Frontal cortex (tissue), 3 donors: ENCODE measurements at regions not wholly inside any gene's neighbourhood (a gene's known extent, or its start where the extent isn't known, plus 50 kb on each side); places are given as distances from the start of the nearest gene placed in this dataset.

Experiments
- DNase-seq, 2 donors: peaks; one replicate each; pipeline ENCODE4 v3.0.0; 2012; ENCODE audit warnings: low spot score in 2 of 2
- FAIRE-seq: peaks from 2 replicates; lab custom pipeline; 2012; peaks lifted over from hg19 to GRCh38; lab: Jason Lieb, UNC
- donor health status: control.
- donor health status: control.
- donor health status: control.

DNA sequence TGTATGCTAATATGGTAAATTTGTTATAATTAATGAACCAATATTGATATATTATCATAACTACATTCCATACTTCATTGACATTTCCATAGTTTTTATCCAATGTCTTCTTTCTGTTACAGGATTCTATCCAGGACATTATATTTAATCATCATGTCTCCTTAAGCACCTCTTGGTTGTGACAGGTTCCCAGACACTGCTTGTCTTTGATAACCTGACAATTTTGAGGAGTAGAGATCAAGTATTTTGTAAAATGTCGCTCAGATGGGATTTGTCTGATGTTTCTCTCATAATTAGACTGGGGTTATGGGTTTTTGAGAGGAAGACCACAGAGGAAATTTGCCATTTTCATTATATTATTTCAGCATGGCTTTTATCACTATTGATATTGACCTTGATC lies 317.4 kb downstream of the PLOD2 start:
- FAIRE-seq: no peak
- no peak for DNase-seq

DNA sequence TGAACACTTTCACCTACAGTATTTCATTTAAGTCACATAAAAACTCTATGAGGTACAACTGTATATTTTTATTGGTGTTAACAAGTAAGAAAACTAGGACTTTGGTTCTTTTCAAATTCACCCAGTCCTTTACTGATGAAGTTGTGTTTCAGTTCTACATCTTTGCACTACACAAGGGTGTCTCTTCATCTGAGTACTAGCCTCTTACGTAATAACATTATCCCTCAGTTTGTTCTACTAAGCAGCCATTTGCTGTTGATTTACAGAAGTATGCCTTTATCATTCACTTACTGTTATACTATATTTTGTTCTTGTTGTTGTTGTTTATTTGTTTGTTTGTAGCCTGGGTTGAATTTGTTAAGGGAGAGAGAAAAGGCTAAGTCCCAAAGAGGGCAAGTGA lies 311.9 kb downstream of the PLOD2 start:
- no peak for FAIRE-seq
- DNase-seq: no peak

DNA sequence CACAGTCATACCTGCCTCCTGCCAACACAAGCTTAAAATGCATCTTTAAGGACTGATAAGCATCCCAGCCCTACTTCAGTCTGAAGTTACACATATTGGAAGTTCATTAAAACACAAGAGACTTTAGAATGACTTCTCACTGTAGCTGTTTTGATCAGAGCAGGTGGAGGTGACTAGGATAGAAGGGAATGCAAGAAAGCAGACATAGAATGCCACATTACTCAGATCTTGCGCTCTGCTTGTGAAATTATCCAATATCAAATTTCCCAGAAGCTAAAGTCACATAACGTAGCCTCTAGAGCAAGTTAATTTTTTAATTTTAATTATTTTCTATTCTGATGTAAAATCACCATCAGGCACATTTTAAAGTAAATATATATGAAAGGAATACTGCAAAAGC lies 306.5 kb downstream of the PLOD2 start:
- DNase-seq (no peak), FAIRE-seq (no peak)

DNA sequence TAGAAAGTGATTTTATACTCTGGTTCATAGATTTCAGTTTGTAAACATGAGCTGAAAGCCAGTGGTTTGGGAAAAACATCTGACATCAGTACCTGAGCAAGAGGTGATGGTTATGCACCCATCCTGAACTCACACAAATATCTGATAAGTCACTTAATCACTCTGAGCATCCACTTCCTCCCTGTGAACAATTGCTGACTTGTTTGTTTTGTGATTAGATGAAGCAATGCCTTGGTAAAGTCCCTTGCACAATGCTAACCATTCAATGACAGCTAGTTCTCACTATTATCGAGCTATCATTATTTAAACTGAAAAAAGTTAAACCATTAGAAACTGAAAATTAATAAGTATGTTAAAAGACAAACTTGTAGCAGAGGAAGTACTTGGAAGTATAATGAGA lies 303.0 kb downstream of the PLOD2 start:
- no peak for FAIRE-seq

GRCh38 chr3:145864336-145864735 lies 296.6 kb downstream of the PLOD2 start:
- FAIRE-seq (no peak), DNase-seq (no peak)

More for the DNA sequence above, 303.0 kb downstream of the PLOD2 start:
- DNase-seq: no peak

GRCh38 chr3:145865399-145866018 lies 295.5 kb downstream of the PLOD2 start:
- FAIRE-seq: no peak

GRCh38 chr3:145869958-145870357 lies 291.0 kb downstream of the PLOD2 start:
- DNase-seq (no peak), FAIRE-seq (no peak)

More at GRCh38 chr3:145865399-145866018, 295.5 kb downstream of the PLOD2 start:
- no peak for DNase-seq

DNA sequence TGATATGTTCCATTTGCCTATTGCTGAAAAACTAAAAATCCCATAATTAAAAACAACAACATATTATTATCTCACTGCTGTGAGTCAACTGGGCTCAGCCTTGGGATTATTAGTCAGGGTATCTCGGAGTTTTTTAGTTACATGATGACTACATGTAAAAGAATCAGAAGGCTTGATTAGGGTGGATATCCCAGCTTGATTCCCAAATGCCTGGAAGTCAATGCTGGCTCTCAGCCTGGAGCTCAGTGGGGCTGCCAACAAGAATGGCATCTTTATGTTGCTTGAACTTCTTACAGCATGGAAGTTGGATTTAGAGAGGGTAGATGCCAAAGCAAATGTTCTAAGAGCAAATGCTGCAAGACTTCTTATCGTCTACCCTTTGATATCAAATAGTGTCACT lies 278.5 kb downstream of the PLOD2 start:
- FAIRE-seq (no peak), DNase-seq (no peak)

DNA sequence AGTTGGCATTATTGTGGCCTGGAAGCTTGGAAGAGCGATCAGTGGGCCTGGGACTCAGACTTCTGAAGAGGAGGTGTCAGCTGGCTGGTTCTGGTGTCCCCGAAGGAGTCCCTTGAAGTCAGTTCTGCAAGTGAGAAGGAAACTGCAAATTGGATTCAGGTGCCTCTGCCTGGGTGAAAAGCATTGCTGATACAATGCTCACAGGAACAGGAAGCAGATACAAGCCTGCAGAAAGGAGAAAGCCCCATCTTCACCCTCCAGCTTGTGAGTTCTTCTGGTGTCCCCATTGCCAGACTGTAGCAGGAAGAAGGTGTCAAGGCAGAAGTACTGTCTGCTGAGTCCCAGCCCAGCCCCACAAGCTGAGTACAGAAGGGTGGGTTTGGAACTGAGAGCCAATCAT lies 271.3 kb downstream of the PLOD2 start:
- no peak for FAIRE-seq
- DNase-seq: no peak

- DNase-seq (no peak), FAIRE-seq (no peak)
Observed at GRCh38 chr3:145892869-145893268, 268.1 kb downstream of the PLOD2 start.

GRCh38 chr3:145893331-145893730 lies 267.7 kb downstream of the PLOD2 start:
- FAIRE-seq: no peak
- no peak for DNase-seq

- DNase-seq (no peak), FAIRE-seq (no peak)
Observed at GRCh38 chr3:145898487-145898886, 262.5 kb downstream of the PLOD2 start.

DNA sequence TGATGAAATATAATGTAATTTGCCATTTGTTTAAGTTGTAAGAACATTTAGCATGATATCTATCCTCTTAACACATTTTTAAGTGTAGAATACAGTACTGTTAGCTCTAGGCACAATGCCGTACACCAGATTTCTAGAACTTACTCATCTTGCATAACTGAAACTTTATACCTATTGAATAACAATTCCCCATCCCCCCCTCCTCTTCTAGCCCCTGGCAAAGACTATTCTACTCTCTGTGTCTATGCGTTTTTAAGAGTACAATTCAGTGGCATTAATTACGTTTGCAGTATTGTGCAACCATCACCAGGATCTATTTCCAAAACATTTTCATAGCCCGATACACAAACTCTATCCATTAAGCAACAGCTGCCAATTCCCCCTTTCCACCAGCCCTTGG lies 261.7 kb downstream of the PLOD2 start:
- DNase-seq (no peak), FAIRE-seq (no peak)

DNA sequence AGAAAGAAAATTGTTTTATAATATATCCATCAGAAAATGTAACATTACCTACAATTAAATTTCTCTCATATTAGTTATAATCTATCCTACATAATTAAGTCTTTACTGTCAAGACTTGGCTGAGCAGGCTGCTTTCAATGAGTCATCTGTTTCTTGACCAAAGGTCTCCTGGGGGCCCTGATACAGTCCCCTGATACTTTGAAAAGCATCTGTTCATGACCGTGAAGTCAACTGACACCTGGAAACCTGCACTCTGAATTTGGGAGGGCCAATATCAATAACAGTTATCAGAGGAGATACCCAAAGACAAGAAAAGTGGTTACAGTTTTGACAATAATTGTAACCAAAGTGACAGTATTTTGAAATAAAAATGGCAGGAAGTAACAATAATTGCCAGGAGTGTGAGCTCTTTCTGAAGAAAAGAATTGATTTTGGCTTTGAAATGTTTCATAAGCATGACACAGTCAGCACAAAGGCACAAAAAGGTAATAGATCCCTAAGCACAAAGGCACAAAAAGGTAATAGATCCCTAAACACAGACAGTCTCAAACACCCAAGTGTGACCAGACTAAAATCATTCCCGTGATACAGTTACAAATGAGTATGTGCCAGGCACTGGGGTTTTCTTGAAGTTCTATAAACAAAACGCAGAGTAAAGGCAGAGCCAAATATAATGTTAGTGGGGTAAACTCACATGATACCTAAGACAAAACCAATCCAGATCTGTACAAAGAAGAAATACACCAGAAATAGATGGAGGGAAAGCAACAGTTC lies 260.7 kb downstream of the PLOD2 start:
- no peak for FAIRE-seq
- no peak for DNase-seq

- no peak for FAIRE-seq
Observed at GRCh38 chr3:145902166-145902565, 258.8 kb downstream of the PLOD2 start.

GRCh38 chr3:145903472-145904013 lies 257.4 kb downstream of the PLOD2 start:
- no peak for DNase-seq

More at GRCh38 chr3:145902166-145902565, 258.8 kb downstream of the PLOD2 start:
- DNase-seq: no peak

DNA sequence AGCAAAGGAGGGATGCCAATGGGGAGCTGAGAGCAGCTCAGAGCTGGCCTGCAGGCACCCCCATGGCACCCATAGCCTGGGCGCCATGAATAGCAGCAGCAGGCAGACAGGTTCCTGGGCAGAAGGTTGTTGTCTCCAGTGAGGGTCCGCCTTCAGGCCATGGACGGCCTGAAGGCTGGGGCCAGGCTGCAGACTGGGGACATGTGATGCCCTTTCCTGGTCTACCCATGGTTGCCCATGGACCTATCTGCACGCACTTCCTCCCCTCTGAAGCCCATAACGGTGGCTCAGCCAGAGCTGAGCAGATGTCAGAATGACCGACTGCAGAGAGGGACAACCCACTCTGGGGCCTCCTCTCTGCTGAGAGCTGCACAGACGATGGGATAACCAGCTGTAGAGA lies 256.8 kb downstream of the PLOD2 start:
- FAIRE-seq: no peak

More at GRCh38 chr3:145903472-145904013, 257.4 kb downstream of the PLOD2 start:
- FAIRE-seq: no peak

DNA sequence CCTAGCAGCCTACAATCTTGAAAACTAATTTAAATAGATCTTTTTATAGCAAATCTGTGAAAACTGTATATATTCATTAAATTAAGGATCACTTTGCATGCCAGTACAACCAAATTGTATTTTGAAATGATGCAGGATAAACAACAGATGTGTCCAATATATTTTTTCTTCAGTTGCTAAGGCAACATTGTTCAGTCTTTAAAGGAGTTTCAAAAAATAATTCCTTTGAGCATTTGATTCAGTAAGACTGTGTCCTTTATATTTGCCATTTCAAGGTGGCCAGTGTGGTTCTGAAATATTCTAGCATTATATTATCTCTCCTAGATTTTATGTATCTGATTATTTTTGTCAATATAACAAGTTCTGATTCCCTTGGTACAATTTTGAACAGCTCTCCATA lies 254.7 kb downstream of the PLOD2 start:
- FAIRE-seq (no peak), DNase-seq (no peak)

More for the DNA sequence above, 256.8 kb downstream of the PLOD2 start:
- DNase-seq: no peak

GRCh38 chr3:145906755-145907154 lies 254.2 kb downstream of the PLOD2 start:
- FAIRE-seq (no peak), DNase-seq (no peak)

- no peak for DNase-seq
- FAIRE-seq: no peak
Observed at GRCh38 chr3:145911016-145911415, 250.0 kb downstream of the PLOD2 start.

DNA sequence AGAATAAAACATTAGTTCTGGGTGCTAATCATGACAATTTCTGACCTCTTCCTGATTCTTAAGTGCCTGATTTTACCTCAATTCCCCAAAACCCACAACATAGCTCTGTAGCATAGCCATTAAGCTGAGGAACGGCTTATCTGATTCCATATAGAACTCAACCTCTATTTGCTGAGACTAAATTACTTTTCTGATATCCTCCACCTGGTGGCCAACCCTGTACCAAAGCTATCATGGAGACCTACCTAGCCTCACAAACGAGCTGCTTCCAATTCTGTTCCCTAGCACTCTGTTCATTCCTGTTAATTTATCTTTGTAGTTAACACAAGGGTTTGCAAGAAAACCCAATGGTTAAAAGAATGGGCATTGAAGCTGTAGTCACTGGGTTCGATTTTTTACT lies 245.2 kb downstream of the PLOD2 start:
- DNase-seq (no peak), FAIRE-seq (no peak)
